ENCODE measurements at regions not wholly inside any gene's neighbourhood (a gene's known extent, or its start where the extent isn't known, plus 50 kb on each side); places are given as distances from the start of the nearest gene placed in this dataset.
"Not testable (repeated sequence)": the region's sequence is repeated elsewhere in the genome, so short reads cannot be mapped to it uniquely, and the experiment has no call there.

DNA sequence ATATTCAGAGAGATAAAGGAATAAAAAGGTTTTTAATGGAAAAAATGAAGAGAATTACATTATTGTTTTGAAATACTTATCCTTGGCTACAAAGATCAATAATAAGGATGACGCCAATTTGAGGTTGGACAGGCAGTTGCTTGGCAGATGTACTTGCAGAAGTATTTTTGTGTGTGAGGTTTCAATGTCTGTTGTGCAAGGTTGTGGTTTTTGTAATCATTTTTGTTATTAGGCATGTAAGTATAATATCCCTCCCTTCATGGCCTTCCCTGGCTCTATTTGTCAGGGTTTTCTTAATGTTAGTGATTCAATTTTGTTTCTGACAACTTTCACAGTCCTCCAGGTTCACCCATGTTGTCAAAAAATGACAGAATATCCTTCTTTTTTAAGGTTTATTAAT lies 105.9 kb downstream of the OTOL1 start:
- no peak for DNase-seq

DNA sequence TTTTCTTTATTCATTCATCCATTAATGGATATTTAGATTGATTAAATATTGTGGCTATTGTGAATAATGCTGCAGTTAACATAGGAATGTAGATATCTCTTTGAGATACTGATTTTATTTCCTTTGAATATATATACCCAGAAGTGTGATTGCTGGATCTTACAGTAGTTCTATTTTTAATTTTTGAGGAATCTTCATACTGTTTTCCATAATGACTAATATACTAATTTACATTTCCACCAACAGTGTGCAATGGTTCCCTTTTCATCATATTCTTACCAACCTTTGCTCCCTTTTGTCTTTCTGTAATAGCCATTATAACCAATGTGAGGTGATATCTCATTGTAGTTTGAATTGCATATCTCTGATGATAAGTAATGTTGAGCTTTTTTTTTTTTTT lies 106.3 kb downstream of the OTOL1 start:
- DNase-seq = no peak

DNA sequence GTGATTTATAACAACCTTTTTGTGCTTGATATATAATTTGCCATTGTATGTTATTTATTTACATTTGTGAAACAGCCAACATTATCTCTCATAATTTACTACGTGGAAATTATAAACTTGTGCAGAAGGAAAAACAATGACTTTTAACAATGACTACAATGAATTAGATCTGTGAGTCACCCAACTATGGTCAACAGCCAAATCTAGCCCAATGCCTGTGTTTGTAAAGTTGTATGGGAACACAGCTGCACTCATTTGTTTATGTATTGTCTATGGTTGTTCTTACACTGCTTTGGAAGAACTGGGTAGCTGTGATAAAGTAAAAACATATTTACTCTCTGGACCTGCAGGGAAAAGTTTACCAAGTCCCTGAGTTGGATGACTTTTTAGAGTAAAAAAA lies 110.4 kb downstream of the OTOL1 start:
- DNase-seq = no peak

DNA sequence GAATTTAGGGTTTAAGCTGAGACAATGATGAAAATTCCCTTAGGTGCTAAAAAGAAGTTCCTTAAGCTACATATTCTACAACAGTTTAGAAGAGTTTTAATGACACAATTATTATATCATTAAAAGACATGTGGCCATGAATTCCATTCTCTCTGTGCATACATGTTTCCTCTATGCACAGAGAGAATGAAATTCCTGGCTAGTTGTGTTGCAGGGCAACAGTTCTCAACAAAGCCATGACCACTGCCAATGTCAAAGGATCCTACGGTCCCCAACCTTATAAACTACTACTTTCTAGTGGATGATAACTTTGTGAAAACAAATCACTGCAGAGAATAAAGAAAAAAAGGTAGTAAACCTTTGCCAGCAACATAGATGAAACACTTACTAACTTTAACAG lies 122.7 kb downstream of the OTOL1 start:
- no peak for DNase-seq

DNA sequence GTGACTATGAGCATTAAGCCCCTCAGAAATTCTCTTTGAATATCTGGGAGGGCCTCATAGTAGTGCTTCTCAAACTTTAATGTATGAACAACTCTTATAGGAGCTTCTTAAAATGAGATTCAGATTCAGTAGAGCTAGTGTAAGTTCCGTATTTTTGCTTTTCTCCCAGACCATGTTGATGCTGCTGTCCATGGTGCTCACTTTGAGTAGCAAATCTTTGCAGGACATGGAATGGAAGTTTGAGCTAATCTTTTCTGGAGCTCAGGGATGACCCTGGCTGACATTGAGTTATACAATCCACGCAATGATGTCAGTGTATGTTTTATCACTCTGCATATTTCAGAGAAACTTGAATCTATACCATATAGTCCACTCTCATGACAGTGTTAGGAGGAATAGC lies 134.2 kb downstream of the OTOL1 start:
- DNase-seq = no peak

DNA sequence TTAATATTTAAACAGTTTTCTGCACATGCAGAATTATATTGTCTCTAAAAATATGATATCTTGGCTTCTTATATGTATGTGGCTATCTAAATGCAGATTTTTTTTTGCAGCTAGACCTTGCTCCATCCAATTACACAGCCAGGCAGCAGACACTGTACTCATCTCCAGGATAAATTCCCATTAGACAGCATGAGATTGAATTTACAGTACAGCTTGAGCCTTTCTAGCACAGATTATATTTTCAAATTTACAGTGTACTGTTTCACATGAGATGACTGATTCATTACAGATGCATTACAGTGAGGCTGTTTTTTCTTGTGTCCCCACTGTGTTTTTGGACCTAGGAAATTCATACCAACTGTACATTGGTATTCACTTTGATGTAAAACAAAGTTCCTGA lies 134.9 kb downstream of the OTOL1 start:
- DNase-seq = no peak

DNA sequence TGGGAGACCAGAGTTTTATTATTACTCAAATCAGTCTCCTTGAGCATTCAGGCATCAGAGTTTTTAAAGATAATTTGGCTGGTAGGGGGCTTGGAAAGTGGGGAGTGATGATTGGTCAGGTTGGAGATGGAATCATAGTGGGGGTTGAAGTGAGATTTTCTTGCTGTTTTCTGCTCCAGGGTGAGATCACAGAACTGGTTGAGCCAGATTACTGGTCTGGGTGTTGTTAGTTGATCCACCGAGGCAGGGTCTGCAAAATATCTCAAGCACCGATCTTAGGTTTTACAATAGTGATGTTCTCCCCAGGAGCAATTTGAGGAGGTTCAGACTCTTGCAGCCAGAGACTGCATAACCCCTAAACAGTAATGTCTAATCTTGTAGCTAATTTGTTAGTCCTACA lies 141.0 kb downstream of the OTOL1 start:
- no peak for DNase-seq

DNA sequence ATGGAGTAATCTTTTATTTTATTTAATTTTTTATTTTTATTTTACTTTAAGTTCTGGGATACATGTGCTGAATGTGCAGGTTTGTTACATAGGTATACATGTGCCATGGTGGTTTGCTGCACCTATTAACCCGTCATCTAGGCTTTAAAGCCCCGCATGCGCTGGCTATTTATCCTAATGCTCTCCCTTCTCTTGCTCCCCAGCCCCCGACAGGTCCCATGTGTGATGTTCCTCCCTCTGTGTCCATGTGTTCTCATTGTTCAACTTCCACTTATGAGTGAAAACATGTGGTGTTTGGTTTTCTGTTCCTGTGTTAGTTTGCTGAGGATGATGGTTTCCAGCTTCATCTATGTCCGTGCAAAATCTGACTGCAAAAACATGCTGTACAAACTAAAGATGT lies 142.5 kb downstream of the OTOL1 start:
- not testable (repeated sequence) for DNase-seq

DNA sequence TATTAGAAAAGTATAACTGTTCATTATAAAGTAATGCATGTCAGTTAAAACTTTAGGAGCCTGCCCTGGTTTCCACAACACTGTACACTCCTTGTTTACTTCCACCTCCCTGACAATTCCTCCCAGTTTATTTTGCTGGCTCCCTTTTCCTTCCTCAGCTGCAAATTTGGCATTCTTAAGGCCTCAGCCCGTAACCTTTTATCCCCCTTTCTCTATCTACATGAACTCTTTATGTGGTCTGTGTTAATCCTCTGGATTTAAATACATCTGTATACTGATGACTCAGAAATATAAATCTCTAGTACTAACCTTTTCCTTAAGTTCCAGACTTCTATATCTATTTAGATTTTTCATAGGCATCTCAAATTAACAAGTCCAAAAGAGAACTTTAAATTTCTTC lies 143.6 kb downstream of the OTOL1 start:
- DNase-seq = no peak

DNA sequence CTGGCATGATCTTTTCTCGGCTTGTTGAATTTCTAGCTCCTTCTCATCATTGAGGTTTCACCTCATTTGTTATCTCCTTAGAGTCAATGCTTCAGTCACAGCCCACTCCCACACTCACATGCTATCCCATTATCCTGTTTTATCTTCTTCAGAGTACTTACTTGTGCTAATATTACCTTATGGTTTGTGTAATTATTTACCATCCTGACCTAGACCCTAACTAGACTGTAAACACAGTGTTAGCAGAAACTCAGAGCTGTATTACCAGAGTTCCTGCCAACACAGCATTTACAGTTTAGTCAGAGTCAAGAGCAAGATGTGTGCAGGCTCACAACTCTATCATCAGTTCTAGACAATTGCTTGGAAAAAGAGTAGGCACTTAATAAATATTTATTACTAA lies 144.7 kb downstream of the OTOL1 start:
- no peak for DNase-seq

DNA sequence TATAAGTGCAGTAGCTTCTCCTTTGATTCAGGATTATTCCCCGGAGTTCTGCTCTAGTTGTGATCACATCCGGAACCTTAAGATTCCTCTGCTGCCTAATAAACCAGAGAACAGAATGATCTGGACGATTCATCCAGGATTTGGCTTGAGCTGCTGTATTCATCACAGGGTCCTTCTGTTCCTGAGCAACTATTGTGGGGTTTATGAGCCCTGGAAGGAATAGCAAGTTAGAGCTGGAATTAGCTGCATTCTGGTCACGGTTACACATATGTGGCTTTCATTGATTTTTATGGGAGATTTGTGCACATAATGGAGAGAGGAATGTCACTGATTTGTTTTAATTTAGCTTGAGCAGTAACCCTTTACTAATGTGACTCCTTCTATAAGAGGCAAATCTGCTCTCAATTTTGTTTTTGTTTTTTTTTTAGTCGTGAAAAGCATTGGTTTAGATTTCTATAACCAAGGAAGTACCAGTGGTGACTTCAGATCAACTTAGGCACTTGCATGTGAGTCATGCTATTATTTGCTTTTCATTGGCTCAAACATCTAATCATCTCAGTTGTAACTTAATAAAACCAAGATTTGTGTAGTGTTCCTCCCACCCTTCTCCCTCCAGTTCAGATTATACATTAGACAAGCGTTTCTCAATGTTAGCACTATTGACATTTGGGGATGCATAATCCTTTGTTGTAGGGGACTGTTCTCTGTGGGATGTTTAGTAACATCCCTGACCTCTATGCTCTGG lies 148.5 kb downstream of the OTOL1 start:
- no peak for DNase-seq

DNA sequence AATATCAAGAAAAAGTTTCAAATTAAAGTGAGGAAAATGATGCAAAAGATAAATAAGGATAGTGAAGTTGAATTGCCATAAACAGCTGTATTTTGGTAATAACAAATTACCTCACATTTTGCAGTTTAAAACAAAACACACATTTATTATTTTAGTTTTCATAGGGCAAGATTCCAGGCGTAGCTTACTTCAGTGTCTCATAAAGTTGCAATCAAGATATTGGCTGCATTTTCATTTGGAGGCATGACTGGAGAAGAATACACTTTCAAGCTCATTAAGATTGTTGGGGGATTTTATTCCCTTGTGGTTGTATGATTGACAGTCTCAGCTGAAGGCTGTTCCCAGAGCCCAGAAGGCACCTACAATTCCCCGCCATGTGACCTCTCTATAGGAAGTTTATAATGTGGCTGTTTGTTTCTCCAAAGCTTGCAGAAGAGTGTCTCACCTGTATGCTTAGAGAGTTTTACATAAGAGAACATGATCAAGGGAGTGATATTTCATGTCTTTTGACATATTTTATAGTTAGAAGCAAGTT lies 151.4 kb downstream of the OTOL1 start:
- no peak for DNase-seq

DNA sequence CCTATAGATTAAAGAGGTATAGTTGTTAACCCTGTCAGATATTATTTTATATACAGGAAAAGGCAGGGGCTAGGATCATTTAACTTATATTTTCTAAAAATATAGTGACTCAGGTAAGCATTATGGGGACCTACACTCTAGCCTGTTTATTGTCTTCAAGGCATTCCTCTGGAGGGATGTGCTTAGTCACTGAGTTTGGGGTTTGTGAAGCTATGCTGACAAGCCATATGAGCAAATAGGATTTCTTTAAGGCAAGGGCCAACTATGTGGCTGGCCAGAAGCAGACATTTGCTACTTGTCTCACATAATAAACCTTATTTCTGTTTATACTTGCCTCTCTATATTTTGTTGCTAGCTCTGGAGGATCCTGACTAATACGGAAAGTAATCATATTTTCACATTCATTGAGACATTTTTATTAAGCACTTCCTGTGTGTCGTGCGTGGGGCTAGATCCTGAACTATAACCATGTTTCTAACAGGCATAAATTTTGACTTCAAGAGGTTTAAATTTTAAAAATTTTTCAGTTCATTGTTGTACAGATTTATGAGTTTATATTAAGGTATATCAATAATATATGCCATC lies 153.4 kb downstream of the OTOL1 start:
- DNase-seq = no peak

DNA sequence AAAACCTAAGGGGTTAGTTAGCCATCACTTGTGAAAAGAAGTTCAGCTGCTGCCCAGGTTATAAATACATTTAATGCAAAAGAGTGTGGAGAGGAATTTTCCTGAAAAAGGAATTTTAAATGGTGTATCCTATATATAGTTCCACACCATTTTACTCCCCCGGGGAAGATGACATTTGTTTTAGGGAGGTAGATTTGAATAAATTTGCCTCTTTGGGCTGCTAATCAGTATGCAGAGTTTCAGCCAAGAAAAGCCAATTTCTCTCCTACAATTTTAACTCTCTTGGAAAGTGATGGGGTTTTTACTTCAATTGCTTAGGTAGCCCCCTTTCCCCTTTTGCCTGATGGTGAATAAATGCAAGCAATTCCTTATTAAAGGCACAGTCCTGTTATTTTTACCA lies 161.2 kb downstream of the OTOL1 start:
- no peak for DNase-seq

DNA sequence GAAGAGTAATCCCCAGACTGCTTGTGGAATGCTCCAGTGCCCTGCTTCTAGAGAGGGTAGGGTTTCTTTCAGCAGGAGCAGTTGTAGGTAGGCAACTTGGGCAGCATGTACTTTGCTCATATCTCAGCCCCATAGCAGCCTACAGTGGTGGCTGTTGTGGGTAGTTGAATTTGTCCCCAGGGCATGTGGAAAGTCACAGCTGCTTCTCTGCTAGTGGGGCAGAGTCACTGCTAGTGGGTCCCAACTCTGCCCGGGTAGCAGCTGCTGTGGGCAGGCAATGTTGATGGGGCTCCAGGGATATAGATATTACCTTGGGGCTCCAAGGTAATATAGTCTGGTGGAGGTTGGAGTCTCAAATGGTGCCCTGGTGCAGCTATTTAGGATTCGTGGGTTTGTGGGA lies 174.5 kb downstream of the OTOL1 start:
- DNase-seq = no peak

DNA sequence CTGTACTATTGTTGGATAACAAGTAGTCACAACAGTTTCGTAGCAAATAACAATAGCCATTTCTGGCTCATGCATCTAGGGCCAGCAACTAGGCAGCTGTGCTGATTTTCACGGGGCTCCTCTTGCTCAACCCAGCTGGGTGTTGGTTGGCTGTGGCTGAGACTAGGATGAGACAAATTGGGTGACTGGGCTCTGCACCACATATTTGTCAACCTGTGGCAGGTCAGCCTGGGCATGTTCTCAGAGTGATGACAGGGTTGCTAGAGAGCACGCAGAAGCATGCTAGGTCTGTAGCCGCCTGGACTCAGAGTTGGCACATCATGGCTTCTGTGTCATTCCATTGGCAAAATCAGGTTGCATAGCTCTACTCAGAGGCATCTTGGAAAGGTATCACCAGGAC lies 175.9 kb downstream of the OTOL1 start:
- no peak for DNase-seq

DNA sequence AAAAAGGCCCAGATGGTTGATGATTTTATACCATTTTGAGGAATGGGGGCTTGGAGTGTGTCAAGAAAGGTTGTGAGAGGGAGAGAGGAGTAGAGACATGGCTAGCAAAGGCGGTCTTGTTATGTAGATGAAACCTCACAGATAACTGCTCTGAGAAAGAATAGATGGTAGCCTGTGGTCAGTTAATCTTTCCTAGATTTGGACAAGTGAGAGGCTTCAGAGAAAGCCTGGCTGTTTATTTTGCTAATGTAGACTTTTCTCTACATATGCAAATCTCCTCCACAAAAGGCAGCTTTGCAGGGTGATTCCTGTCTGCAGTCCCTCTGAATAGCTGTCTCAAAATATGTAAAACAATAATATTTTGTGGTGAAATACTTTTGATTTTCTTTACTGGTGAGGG lies 177.3 kb downstream of the OTOL1 start:
- no peak for DNase-seq

DNA sequence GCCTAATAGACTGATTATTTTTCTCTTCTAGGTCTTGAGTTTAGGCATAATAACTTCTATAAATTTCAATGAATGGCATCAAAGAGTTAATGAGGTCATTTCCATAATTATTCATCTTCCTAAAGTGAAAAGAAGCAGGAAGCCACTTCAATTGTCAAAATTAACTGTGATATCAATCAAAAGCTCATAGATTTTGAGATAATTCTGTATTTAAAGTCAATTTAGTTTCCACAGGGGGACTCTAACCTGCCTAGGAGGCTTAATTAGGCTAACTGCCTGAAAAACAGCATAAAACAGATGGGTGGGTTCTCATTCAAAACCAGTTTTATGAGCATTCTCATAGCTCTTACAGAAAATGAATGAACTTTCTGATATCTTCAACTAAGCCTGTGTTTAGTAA lies 177.8 kb downstream of the OTOL1 start:
- no peak for DNase-seq

DNA sequence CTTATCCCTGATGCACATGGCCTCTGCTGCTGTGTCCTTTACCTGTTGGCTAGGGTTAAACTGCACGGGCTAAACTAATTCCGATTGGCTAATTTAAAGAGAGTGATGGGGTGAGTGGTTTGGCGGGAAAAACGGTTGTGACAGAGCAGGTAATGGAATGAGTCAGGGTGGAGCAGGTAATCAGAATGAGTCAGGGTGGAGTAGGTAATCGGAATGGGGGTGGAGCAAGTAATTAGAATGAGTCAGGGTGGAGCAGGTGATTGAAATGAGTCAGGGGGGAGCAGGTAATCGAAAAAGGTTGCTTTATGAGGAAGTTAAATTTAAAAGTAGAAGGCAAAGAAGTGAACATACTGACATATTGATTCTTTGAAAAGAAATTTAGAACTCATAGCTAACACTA lies 185.2 kb downstream of the OTOL1 start:
- not testable (repeated sequence) for DNase-seq

DNA sequence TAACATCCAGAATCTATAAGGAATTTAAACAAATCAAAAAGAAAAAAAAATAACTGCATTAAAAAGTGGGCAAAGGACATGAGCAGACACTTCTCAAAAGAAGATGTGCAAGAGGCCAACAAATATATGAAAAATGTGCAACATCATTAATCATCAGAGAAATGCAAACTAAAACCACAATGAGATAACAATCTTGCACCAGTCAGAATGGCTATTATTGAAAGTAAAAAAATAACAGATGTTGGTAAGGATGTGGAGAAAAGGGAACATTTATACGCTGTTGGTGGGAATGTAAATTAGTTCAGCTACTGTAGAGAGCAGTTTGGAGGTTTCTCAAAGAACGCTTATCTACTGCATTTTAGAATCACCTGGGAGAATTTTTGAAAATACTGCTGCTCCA lies 186.1 kb downstream of the OTOL1 start:
- no peak for DNase-seq

DNA sequence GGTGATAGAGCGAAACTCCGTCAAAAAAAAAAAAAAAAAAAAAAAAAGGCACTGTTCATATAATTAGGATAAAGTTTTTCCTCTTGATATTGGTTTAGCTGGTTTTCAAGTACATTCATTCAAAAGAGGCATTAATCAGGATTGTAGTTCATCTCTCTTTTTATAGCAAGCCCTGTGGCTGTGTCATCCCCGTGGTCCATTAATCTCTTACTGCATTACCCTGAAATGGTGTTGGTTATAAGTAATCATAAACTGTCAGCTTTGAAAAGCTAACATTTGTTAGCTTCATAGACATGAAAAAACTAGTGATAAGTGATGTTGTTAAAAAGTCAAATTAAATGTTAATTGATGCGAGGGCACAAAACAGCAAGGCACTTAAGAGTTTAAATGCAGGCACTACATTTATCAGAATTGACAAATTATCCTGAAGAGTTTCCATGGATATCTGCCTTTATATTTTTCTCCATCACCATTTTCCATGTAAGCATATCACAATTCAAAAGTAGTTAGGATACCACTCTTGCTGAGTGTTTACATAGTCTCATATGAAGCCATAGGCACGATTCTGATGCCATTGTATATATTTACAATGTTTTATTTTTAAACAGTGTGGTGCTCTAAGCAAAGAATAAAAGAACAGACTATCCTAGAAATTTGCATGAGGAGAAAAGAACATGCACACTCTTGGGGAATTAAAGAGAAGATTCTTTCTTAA lies 193.1 kb downstream of the OTOL1 start:
- peak; percentile 90 for DNase-seq

DNA sequence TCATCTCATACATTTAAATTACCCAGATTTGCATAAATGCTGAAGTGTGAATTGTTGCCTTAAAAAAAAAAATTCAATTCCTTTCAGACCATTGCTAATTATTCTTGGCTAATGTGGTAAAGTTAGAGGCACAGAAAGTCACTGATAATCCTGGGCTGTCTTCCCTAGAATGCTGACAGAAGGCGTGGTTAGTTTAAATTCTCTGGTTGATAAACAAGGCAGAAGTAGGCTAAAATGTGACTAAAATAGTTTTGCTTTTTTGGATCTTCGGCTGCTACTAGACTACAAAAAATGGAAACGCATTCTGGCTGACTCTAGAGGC lies 193.7 kb downstream of the OTOL1 start:
- peak; percentile 13 for DNase-seq

DNA sequence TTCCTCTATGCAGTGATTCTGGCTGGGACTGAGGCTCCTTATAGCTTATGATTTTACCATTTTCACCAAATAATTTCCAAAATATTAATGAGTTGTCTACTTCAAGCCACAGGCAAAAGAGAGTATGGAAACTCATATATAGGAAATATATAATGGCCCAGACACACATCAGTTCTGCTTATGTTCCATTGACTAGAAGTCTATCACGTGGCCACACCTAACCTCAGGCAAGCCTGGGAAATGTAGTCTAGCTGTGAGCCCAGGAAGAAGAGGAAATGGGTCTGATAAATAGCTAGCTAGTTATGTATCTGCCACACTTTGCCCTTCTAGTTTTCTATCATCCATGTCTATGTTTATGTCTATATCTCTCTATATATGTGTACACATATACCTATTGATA lies 195.1 kb downstream of the OTOL1 start:
- no peak for DNase-seq
